Activated CD8-positive, alpha-beta T cell treated with anti-CD3 and anti-CD28 coated beads, Interleukin-2, amount 10 ng/mL, durations not matched to agents 7 days and 5 days (primary cell): ENCODE measurements at regions not wholly inside any gene's neighbourhood (a gene's known extent, or its start where the extent isn't known, plus 50 kb on each side); places are given as distances from the start of the nearest gene placed in this dataset.

Source experiments
- ATAC-seq: fragments of 150-1000 bp; cut with Tn5 transposase; one replicate; pipeline ENCODE4 v1.10.0; 2021; ENCODE audit warnings: moderate library complexity
- CTCF ChIA-PET: fragments of 350-600 bp; sonication (Branson Sonifier 250); formaldehyde crosslinking; loops from one replicate; lab custom pipeline; 2021; ENCODE audit warnings: antibody characterized with exemption; lab: Charles Lee
- POLR2A ChIA-PET: fragments of 350-600 bp; sonication (Branson Sonifier 250); formaldehyde crosslinking; loops from one replicate; lab custom pipeline; 2021; ENCODE audit warnings: antibody characterized with exemption; lab: Charles Lee
- DNase-seq: peaks from one replicate; pipeline ENCODE4 v3.0.0-alpha.2; 2020
- H3K27ac Mint-ChIP-seq: one replicate; pipeline ENCODE4 v1.8.0; 2021; ENCODE audit warnings: mild to moderate bottlenecking, mixed read lengths
- H3K27me3 Mint-ChIP-seq: one replicate; pipeline ENCODE4 v1.8.0; 2021; ENCODE audit warnings: low read depth, mixed read lengths
- H3K36me3 Mint-ChIP-seq: one replicate; pipeline ENCODE4 v1.8.0; 2021; ENCODE audit warnings: low read depth, mixed read lengths
- H3K4me1 Mint-ChIP-seq: one replicate; pipeline ENCODE4 v1.8.0; 2021; ENCODE audit warnings: low read depth, mixed read lengths
- H3K4me3 Mint-ChIP-seq: one replicate; pipeline ENCODE4 v1.8.0; 2021; ENCODE audit warnings: mild to moderate bottlenecking, mixed read lengths
- H3K9me3 Mint-ChIP-seq: one replicate; pipeline ENCODE4 v1.8.0; 2022; ENCODE audit warnings: mixed read lengths; ENCODE audit not compliant: insufficient read depth

GRCh38 chr10:88023676-88024075, 160.3 kb downstream of the PTEN start:
- H3K27ac Mint-ChIP-seq: no peak overlapping the region
- ATAC-seq: no peak
- no peak overlapping the region for H3K4me3 Mint-ChIP-seq
- H3K4me1 Mint-ChIP-seq: peaks cover 6% of the 10 kb centered on the region
- H3K27me3 Mint-ChIP-seq: no peaks in the 10 kb centered on the region
- H3K9me3 Mint-ChIP-seq: no peaks in the 10 kb centered on the region
- CTCF ChIA-PET: no interaction called here
- POLR2A ChIA-PET: no interaction called here
- H3K36me3 Mint-ChIP-seq: no peaks in the 10 kb centered on the region
- no peak for DNase-seq

- H3K27ac Mint-ChIP-seq: no peak overlapping the region
- ATAC-seq: no peak
- ChIA-PET POLR2A (no interaction called here), CTCF (no interaction called here)
- H3K4me1 Mint-ChIP-seq: peaks cover 10% of the 10 kb centered on the region
- no peaks in the 10 kb centered on the region for H3K36me3 Mint-ChIP-seq
- no peaks in the 10 kb centered on the region for H3K27me3 Mint-ChIP-seq
- no peak for DNase-seq
- H3K4me3 Mint-ChIP-seq: no peak overlapping the region
- no peaks in the 10 kb centered on the region for H3K9me3 Mint-ChIP-seq
Observed at GRCh38 chr10:88026031-88026430, 162.6 kb downstream of the PTEN start.

GRCh38 chr10:88027570-88027969, 164.1 kb downstream of the PTEN start:
- ATAC-seq (no peak), DNase-seq (no peak)
- POLR2A ChIA-PET: no interaction called here
- CTCF ChIA-PET: interaction anchor here (1.0 kb wide), 1 partner anchor 278 kb away, joined by 3 read pairs; no protein-coding TSS in a partner anchor
- H3K27me3 Mint-ChIP-seq: no peaks in the 10 kb centered on the region
- no peak overlapping the region for H3K27ac Mint-ChIP-seq
- peaks cover 10% of the 10 kb centered on the region for H3K4me1 Mint-ChIP-seq
- H3K9me3 Mint-ChIP-seq: no peaks in the 10 kb centered on the region
- no peaks in the 10 kb centered on the region for H3K36me3 Mint-ChIP-seq
- H3K4me3 Mint-ChIP-seq: no peak overlapping the region

GRCh38 chr10:88028072-88028471, 164.6 kb downstream of the PTEN start:
- DNase-seq (no peak), ATAC-seq (no peak)
- ChIA-PET CTCF (no interaction called here), POLR2A (no interaction called here)
- Mint-ChIP-seq H3K4me1 (peaks cover 10% of the 10 kb centered on the region), H3K4me3 (no peak overlapping the region), H3K9me3 (no peaks in the 10 kb centered on the region), H3K27me3 (no peaks in the 10 kb centered on the region), H3K27ac (no peak overlapping the region), H3K36me3 (no peaks in the 10 kb centered on the region)

- Mint-ChIP-seq H3K9me3 (no peaks in the 10 kb centered on the region), H3K27me3 (no peaks in the 10 kb centered on the region), H3K4me3 (no peak overlapping the region), H3K4me1 (peaks cover 10% of the 10 kb centered on the region), H3K27ac (no peak overlapping the region), H3K36me3 (no peaks in the 10 kb centered on the region)
- DNase-seq: no peak
- ATAC-seq: peak; percentile 30
- POLR2A ChIA-PET: interaction anchor here (0.7 kb wide), 1 partner anchor 373 kb away, joined by 3 read pairs; no protein-coding TSS in a partner anchor
- CTCF ChIA-PET: no interaction called here
Observed at GRCh38 chr10:88028654-88029053, 165.2 kb downstream of the PTEN start.

GRCh38 chr10:88032566-88032965, 169.1 kb downstream of the PTEN start:
- ATAC-seq (no peak), DNase-seq (no peak)
- no peak overlapping the region for H3K4me3 Mint-ChIP-seq
- H3K4me1 Mint-ChIP-seq: peaks cover 14% of the 10 kb centered on the region
- ChIA-PET POLR2A (no interaction called here), CTCF (no interaction called here)
- H3K27me3 Mint-ChIP-seq: no peaks in the 10 kb centered on the region
- no peaks in the 10 kb centered on the region for H3K9me3 Mint-ChIP-seq
- H3K36me3 Mint-ChIP-seq: no peaks in the 10 kb centered on the region
- H3K27ac Mint-ChIP-seq: no peak overlapping the region

- Mint-ChIP-seq H3K9me3 (no peaks in the 10 kb centered on the region), H3K36me3 (no peaks in the 10 kb centered on the region), H3K4me1 (peaks cover 17% of the 10 kb centered on the region), H3K27me3 (no peaks in the 10 kb centered on the region), H3K27ac (no peak overlapping the region), H3K4me3 (no peak overlapping the region)
- DNase-seq: no peak
- CTCF ChIA-PET: no interaction called here
- POLR2A ChIA-PET: no interaction called here
- ATAC-seq: no peak
Observed at GRCh38 chr10:88033385-88033784, 170.0 kb downstream of the PTEN start.

GRCh38 chr10:88033793-88034192, 170.4 kb downstream of the PTEN start:
- H3K4me1 Mint-ChIP-seq: peaks cover 14% of the 10 kb centered on the region
- ChIA-PET POLR2A (no interaction called here), CTCF (no interaction called here)
- no peaks in the 10 kb centered on the region for H3K9me3 Mint-ChIP-seq
- DNase-seq (no peak), ATAC-seq (no peak)
- no peaks in the 10 kb centered on the region for H3K27me3 Mint-ChIP-seq
- H3K36me3 Mint-ChIP-seq: no peaks in the 10 kb centered on the region
- H3K27ac Mint-ChIP-seq: no peak overlapping the region
- H3K4me3 Mint-ChIP-seq: no peak overlapping the region

GRCh38 chr10:88036126-88036525, 172.7 kb downstream of the PTEN start:
- DNase-seq (no peak), ATAC-seq (no peak)
- Mint-ChIP-seq H3K36me3 (no peaks in the 10 kb centered on the region), H3K27me3 (no peaks in the 10 kb centered on the region), H3K9me3 (no peaks in the 10 kb centered on the region), H3K4me1 (peaks cover 12% of the 10 kb centered on the region), H3K4me3 (no peak overlapping the region), H3K27ac (no peak overlapping the region)
- CTCF ChIA-PET: no interaction called here
- POLR2A ChIA-PET: no interaction called here

GRCh38 chr10:88037623-88038022, 174.2 kb downstream of the PTEN start:
- Mint-ChIP-seq H3K4me1 (peaks cover 12% of the 10 kb centered on the region), H3K4me3 (no peak overlapping the region), H3K27ac (peak overlapping the region; percentile 14), H3K36me3 (no peaks in the 10 kb centered on the region), H3K27me3 (no peaks in the 10 kb centered on the region), H3K9me3 (no peaks in the 10 kb centered on the region)
- DNase-seq: no peak
- ATAC-seq: no peak
- POLR2A ChIA-PET: interaction anchor here (1.1 kb wide), 1 partner anchor 152 kb away, joined by 3 read pairs; no protein-coding TSS in a partner anchor
- CTCF ChIA-PET: no interaction called here

GRCh38 chr10:88038268-88038667, 174.8 kb downstream of the PTEN start:
- ChIA-PET CTCF (no interaction called here), POLR2A (interaction anchor here (1.1 kb wide), 1 partner anchor 153 kb away, joined by 3 read pairs; no protein-coding TSS in a partner anchor)
- H3K9me3 Mint-ChIP-seq: no peaks in the 10 kb centered on the region
- ATAC-seq (no peak), DNase-seq (no peak)
- no peaks in the 10 kb centered on the region for H3K36me3 Mint-ChIP-seq
- H3K4me1 Mint-ChIP-seq: peaks cover 12% of the 10 kb centered on the region
- no peak overlapping the region for H3K4me3 Mint-ChIP-seq
- no peak overlapping the region for H3K27ac Mint-ChIP-seq
- no peaks in the 10 kb centered on the region for H3K27me3 Mint-ChIP-seq

- Mint-ChIP-seq H3K4me1 (peaks cover 12% of the 10 kb centered on the region), H3K9me3 (no peaks in the 10 kb centered on the region), H3K36me3 (no peaks in the 10 kb centered on the region), H3K27ac (no peak overlapping the region), H3K27me3 (no peaks in the 10 kb centered on the region), H3K4me3 (no peak overlapping the region)
- POLR2A ChIA-PET: no interaction called here
- ATAC-seq: no peak
- no peak for DNase-seq
- CTCF ChIA-PET: no interaction called here
Observed at GRCh38 chr10:88039496-88040200, 176.2 kb downstream of the PTEN start.
